ENCODE measurements at regions not wholly inside any gene's neighbourhood (a gene's known extent, or its start where the extent isn't known, plus 50 kb on each side); places are given as distances from the start of the nearest gene placed in this dataset.
A peak's percentile ranks its signal among the peaks of the same experiment; 100 is the strongest.

- Histone ChIP-seq H3K27me3 (no peaks in the 10 kb centered on the region), H3K27ac (peak overlapping the region; percentile 62), H2AFZ (no peak overlapping the region), H3K9me2 (replicated peaks; ENCODE audit: insufficient read depth) (no peaks in the 10 kb centered on the region), H3K9me3 (ENCODE audit: low read depth) (no peaks in the 10 kb centered on the region), H3K4me2 (no peak overlapping the region), H3K36me3 (replicated peaks; ENCODE audit: insufficient read depth, low read depth) (no peaks in the 10 kb centered on the region), H3K4me3 (no peak overlapping the region), H3K79me2 (no peaks in the 10 kb centered on the region), H4K20me1 (ENCODE audit: insufficient read depth, poor library complexity, severe bottlenecking) (no peaks in the 10 kb centered on the region), H3K4me1 (ENCODE audit: insufficient read depth) (peaks cover 18% of the 10 kb centered on the region)
- no peak for DNase-seq (ENCODE audit: low spot score)
- no peak for TF ChIP-seq EZH2phosphoT487 (IDR thresholded peaks at IDR 0.05; ENCODE audit: low read depth, severe bottlenecking, unreplicated experiment)
- no peak for TF ChIP-seq EZH2 (IDR thresholded peaks at IDR 0.05; ENCODE audit: borderline replicate concordance)
- no peak for TF ChIP-seq CTCF (IDR thresholded peaks at IDR 0.05; ENCODE audit: poor library complexity)
- WGBS (ENCODE audit: low lambda C conversion rate, missing lambda C conversion rate), result 39% methylated on average over 7 of the region's 7 CpGs
These were observed 110.6 kb upstream of the LIMCH1 start for GRCh38 chr4:41427306-41427882.

- no peaks in the 10 kb centered on the region for H4K20me1 ChIP-seq (ENCODE audit: insufficient read depth, poor library complexity, severe bottlenecking)
- TF ChIP-seq EZH2 (IDR thresholded peaks at IDR 0.05; ENCODE audit: borderline replicate concordance) (no peak), EZH2phosphoT487 (IDR thresholded peaks at IDR 0.05; ENCODE audit: low read depth, severe bottlenecking, unreplicated experiment) (no peak), CTCF (IDR thresholded peaks at IDR 0.05; ENCODE audit: poor library complexity) (no peak)
- H3K36me3 ChIP-seq (replicated peaks; ENCODE audit: insufficient read depth, low read depth), result no peaks in the 10 kb centered on the region
- H3K4me2 ChIP-seq, result no peak overlapping the region
- H3K4me3 ChIP-seq, result no peak overlapping the region
- no peaks in the 10 kb centered on the region for H3K9me2 ChIP-seq (replicated peaks; ENCODE audit: insufficient read depth)
- no peaks in the 10 kb centered on the region for H3K27me3 ChIP-seq
- no peaks in the 10 kb centered on the region for H3K79me2 ChIP-seq
- 48% methylated on average over 3 of the region's 3 CpGs for WGBS (ENCODE audit: low lambda C conversion rate, missing lambda C conversion rate)
- H2AFZ ChIP-seq, result no peak overlapping the region
- no peak for DNase-seq (ENCODE audit: low spot score)
- H3K9me3 ChIP-seq (ENCODE audit: low read depth), result no peaks in the 10 kb centered on the region
- no peak overlapping the region for H3K27ac ChIP-seq
- peaks cover 18% of the 10 kb centered on the region for H3K4me1 ChIP-seq (ENCODE audit: insufficient read depth)
These were observed 109.9 kb upstream of the LIMCH1 start for GRCh38 chr4:41427931-41428600.

DNA sequence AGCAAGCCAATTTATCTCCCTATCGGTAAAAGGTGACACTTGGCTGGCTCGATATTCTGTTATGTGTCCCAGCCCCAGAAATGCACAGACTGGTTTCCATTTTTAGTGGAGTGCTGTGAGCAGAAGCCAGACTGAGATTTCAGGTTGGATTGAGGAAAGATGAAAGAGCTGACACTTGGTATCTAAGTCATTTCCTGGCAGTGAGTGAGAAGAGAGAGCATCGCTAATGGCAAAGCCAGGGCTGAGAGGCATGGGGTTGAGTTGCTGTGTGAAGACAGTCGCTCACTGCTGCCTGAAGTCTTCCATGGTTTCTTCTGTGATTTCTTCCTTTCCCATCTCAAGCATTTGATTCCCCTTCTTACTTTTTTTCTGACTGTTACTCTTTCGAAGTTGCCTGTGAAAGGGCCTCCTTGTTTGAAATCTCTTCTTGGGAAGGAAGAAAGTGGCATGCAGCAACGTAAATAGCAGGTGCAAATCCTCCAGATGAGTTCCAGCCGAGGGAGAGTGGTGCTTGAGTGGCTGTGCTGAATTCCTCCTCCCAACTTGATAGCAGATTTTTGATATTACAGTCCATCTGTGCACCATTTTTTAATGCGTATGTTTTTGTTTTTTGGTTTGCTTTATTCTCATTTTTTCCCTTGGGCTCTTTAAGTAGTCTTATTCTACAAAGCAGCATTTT lies 109.2 kb upstream of the LIMCH1 start:
- Histone ChIP-seq H3K36me3 (replicated peaks; ENCODE audit: insufficient read depth, low read depth) (no peaks in the 10 kb centered on the region), H3K27ac (no peak overlapping the region), H3K4me1 (ENCODE audit: insufficient read depth) (peaks cover 18% of the 10 kb centered on the region), H3K4me2 (no peak overlapping the region), H4K20me1 (ENCODE audit: insufficient read depth, poor library complexity, severe bottlenecking) (no peaks in the 10 kb centered on the region), H3K79me2 (no peaks in the 10 kb centered on the region), H3K9me2 (replicated peaks; ENCODE audit: insufficient read depth) (no peaks in the 10 kb centered on the region), H3K9me3 (ENCODE audit: low read depth) (no peaks in the 10 kb centered on the region), H3K4me3 (no peak overlapping the region), H3K27me3 (no peaks in the 10 kb centered on the region), H2AFZ (no peak overlapping the region)
- WGBS (ENCODE audit: low lambda C conversion rate, missing lambda C conversion rate), result 51% methylated on average over 8 of the region's 8 CpGs
- no peak for DNase-seq (ENCODE audit: low spot score)
- TF ChIP-seq EZH2phosphoT487 (IDR thresholded peaks at IDR 0.05; ENCODE audit: low read depth, severe bottlenecking, unreplicated experiment) (no peak), CTCF (IDR thresholded peaks at IDR 0.05; ENCODE audit: poor library complexity) (no peak), EZH2 (IDR thresholded peaks at IDR 0.05; ENCODE audit: borderline replicate concordance) (no peak)
